GM12875 (cell line): ENCODE measurements at regions not wholly inside any gene's neighbourhood (a gene's known extent, or its start where the extent isn't known, plus 50 kb on each side); places are given as distances from the start of the nearest gene placed in this dataset.

Source experiments
- H3K4me3 ChIP-seq: one replicate; pipeline ENCODE4 v1.5.1; 2011; ENCODE audit warnings: low read depth, low read length, control low read depth
- TF ChIP-seq, protein P1 (sequence below): IDR thresholded peaks from 2 replicates; pipeline ENCODE4 v1.5.1; 2011; ENCODE audit warnings: low read depth, mild to moderate bottlenecking, control low read depth, inconsistent platforms, low read length, moderate library complexity, borderline replicate concordance; ENCODE audit not compliant: insufficient read depth

DNA sequence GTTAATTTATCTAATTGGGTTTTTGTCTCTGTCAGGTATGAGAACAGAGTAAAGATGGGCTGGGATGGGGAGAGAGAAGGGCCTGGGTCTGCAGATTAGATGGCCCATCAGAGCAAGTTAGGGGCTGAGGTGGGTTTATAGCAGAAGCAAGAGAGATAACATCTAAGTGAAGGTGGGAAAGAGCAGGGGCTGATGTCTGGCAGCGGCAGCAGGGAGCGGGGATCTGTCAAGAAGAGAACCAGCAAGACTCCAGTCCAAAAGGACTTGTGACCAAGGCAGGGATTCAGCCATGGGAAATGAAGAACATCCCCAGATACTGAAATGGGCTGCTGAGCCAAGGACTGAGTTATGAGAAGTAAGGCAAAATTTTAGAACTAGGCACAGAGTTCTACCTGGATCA, 320.6 kb upstream of the TBL1XR1 start:
- TF ChIP-seq, protein P1, sequence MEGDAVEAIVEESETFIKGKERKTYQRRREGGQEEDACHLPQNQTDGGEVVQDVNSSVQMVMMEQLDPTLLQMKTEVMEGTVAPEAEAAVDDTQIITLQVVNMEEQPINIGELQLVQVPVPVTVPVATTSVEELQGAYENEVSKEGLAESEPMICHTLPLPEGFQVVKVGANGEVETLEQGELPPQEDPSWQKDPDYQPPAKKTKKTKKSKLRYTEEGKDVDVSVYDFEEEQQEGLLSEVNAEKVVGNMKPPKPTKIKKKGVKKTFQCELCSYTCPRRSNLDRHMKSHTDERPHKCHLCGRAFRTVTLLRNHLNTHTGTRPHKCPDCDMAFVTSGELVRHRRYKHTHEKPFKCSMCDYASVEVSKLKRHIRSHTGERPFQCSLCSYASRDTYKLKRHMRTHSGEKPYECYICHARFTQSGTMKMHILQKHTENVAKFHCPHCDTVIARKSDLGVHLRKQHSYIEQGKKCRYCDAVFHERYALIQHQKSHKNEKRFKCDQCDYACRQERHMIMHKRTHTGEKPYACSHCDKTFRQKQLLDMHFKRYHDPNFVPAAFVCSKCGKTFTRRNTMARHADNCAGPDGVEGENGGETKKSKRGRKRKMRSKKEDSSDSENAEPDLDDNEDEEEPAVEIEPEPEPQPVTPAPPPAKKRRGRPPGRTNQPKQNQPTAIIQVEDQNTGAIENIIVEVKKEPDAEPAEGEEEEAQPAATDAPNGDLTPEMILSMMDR = no peak
- H3K4me3 ChIP-seq = no peak overlapping the region

- TF ChIP-seq, protein P1 = no peak
- no peak overlapping the region for H3K4me3 ChIP-seq
Observed at GRCh38 chr3:177519588-177519987, 322.3 kb upstream of the TBL1XR1 start.

GRCh38 chr3:177521305-177521704, 324.0 kb upstream of the TBL1XR1 start:
- TF ChIP-seq, protein P1 = no peak
- no peak overlapping the region for H3K4me3 ChIP-seq

GRCh38 chr3:177522051-177522450, 324.8 kb upstream of the TBL1XR1 start:
- no peak overlapping the region for H3K4me3 ChIP-seq
- TF ChIP-seq, protein P1 = no peak

- no peak overlapping the region for H3K4me3 ChIP-seq
- TF ChIP-seq, protein P1 = no peak
Observed at GRCh38 chr3:177523067-177523675, 325.9 kb upstream of the TBL1XR1 start.

DNA sequence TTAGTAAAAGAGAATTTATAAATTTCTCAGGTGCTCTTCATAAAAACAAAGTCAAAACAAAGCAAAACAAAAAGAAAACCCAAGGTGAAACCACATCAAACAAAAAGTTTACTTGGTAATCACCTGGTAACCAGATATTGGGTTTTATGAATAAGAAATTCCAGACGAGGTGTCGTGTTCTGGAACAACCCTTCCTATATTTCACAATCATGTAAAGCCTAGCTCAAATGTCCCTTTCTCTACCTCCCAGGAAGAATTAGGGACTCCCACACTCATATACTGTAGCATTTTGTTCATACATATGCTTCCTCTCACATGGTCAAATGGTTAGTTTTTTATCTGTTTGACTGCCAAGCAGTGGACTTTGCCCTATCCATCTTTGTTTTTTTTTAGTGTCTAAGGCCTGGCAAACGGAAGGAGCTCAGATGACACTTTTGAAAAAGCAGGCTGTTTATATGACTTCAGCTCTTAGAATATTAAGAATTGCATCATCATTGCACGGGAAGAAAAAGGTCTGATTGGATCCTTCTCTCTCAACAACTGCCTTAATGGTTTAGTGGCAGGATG, 326.7 kb upstream of the TBL1XR1 start:
- TF ChIP-seq, protein P1 = no peak

GRCh38 chr3:177524742-177525141, 327.5 kb upstream of the TBL1XR1 start:
- no peak overlapping the region for H3K4me3 ChIP-seq
- TF ChIP-seq, protein P1 = no peak

More for the DNA sequence above, 326.7 kb upstream of the TBL1XR1 start:
- no peak overlapping the region for H3K4me3 ChIP-seq
